Activated CD4-positive, alpha-beta T cell treated with anti-CD3 and anti-CD28 coated beads, Interleukin-2, amount 50 U/mL, for 48 hours (primary cell): ENCODE measurements at regions not wholly inside any gene's neighbourhood (a gene's known extent, or its start where the extent isn't known, plus 50 kb on each side); places are given as distances from the start of the nearest gene placed in this dataset.

Source experiments
- DNase-seq, 2 experiments: peaks; one replicate each; pipeline ENCODE4 v3.0.0-alpha.2; 2020

- no peak for DNase-seq
These were observed 706.4 kb downstream of the SORCS3 start for GRCh38 chr10:105347487-105347886.

GRCh38 chr10:105342606-105343005, 701.5 kb downstream of the SORCS3 start:
- DNase-seq = no peak

- no peak for DNase-seq
These were observed 698.6 kb downstream of the SORCS3 start for GRCh38 chr10:105339669-105340068.

- no peak for DNase-seq
These were observed 687.5 kb downstream of the SORCS3 start for GRCh38 chr10:105328503-105329133.
